Heart left ventricle (tissue), 16 donors: ENCODE measurements at regions not wholly inside any gene's neighbourhood (a gene's known extent, or its start where the extent isn't known, plus 50 kb on each side); places are given as distances from the start of the nearest gene placed in this dataset.

Experiments used
- ATAC-seq, 4 donors: fragments of 200-7000 bp; cut with Tn5 transposase; one replicate each; pipeline ENCODE4 v1.9.1; 2020 to 2022; ENCODE audit warnings: moderate library complexity in 4 of 4, mild to moderate bottlenecking in 3 of 4, moderate number of reproducible peaks in 1 of 4
- DNase-seq, 5 donors: peaks; one replicate each; pipeline ENCODE4 v3.0.0-alpha.2; 2020
- H3K27ac ChIP-seq, 12 donors: fragments of 200-600 bp; sonication (generic) in 4 of 12; one replicate each; pipeline versions ENCODE4 v1.5.0 to v1.8.0; 2016 to 2022; ENCODE audit warnings: mild to moderate bottlenecking in 2 of 12
- H3K27me3 ChIP-seq, 9 donors: fragments of 200-600 bp; sonication (generic) in 2 of 9; one replicate each; pipeline versions ENCODE4 v1.5.1 to v1.8.0; 2016 to 2022; ENCODE audit warnings: mild to moderate bottlenecking in 3 of 9
- H3K36me3 ChIP-seq, 9 donors: fragments of 200-600 bp; sonication (generic) in 2 of 9; one replicate each; pipeline versions ENCODE4 v1.5.0 to v1.8.0; 2018 to 2022; ENCODE audit warnings: mild to moderate bottlenecking in 2 of 9
- H3K4me1 ChIP-seq, 12 donors: fragments of 200-600 bp; sonication (generic) in 4 of 12; one replicate each; pipeline versions ENCODE4 v1.5.0 to v1.8.0; 2016 to 2022; ENCODE audit warnings: mild to moderate bottlenecking in 3 of 12
- H3K4me3 ChIP-seq, 12 donors: fragments of 200-600 bp; sonication (generic) in 4 of 12; one replicate each; pipeline versions ENCODE4 v1.5.0 to v1.8.0; 2017 to 2022; ENCODE audit warnings: mild to moderate bottlenecking in 9 of 12, moderate library complexity in 4 of 12
- H3K9me3 ChIP-seq, 12 donors: fragments of 200-600 bp; sonication (generic) in 4 of 12; one replicate each; pipeline versions ENCODE4 v1.5.0 to v1.8.0; 2016 to 2022; ENCODE audit warnings: mild to moderate bottlenecking in 1 of 12
- CTCF ChIP-seq, 12 donors: fragments of 200-600 bp; sonication (generic) in 4 of 12; IDR thresholded peaks; one replicate each; pipeline versions ENCODE4 v1.5.0 to v1.8.0; 2018 to 2022; ENCODE audit warnings: antibody characterized with exemption in 12 of 12, mild to moderate bottlenecking in 5 of 12
- POLR2A ChIP-seq, 2 donors: fragments of 450-650 bp; IDR thresholded peaks; one replicate each; pipeline ENCODE4 v1.6.1; 2017; ENCODE audit warnings: antibody characterized with exemption in 2 of 2, mild to moderate bottlenecking in 2 of 2, moderate library complexity in 2 of 2
- WGBS, 4 donors: extraction: QIAGEN DNeasy Blood & Tissue Kit in 2 of 4; methylation state at CpG; one replicate each; pipeline versions ENCODE4 v1.1.5 to v1.1.7; 2013 to 2018; 5-methylcytosine and 5-hydroxymethylcytosine counted together
- intact Hi-C, 10 donors: fragments of 100-400 bp; cut with DNase I; formaldehyde crosslinking; loops; one replicate each; pipeline versions ENCODE4 v1.11.1 to v1.14.2; 2022
- donor health status: ischemic (EF 13 %, LVEDD 7.1; RV severe dilation, severe dysfunction).
- donor health status: healthy with polysubstance abuse.
- donor health status: DM: no; HTN: yes; CAD: no.
- donor health status: DM: no; HTN: no; CAD: no.
- donor health status: ischemic (EF 25% LVEDD 6.9; RV normal size, moderate dysfunction).
- donor health status: ischemic (EF 25% LVEDD 5.7; RV mildly dilated, moderate dysfunction).
- donor health status: healthy.
- donor health status: DM: yes; HTN: yes; CAD: no.
- donor health status: ischemic (EF 35%, LVEDD 5.7; RV mildly dilated, moderate dysfunction).
- donor health status: nonischemic (EF 11% LVEDD 7.7; RV severe dilation, severe dysfunction).
- donor health status: DM: yes; HTN: yes; CAD: no.
- donor health status: PGD.
- donor health status: ischemic (EF 29% LVEDD 5.4; RV normal size, mild dysfunction).
- donor health status: nonischemic (EF 23%, LVEDD 6.1; RV moderate dilation, normal function).

- no peak for ATAC-seq
- Histone ChIP-seq H3K27ac (no peak overlapping the region), H3K27me3 (no peaks in the 10 kb centered on the region), H3K4me3 (no peak overlapping the region), H3K36me3 (no peaks in the 10 kb centered on the region), H3K9me3 (peaks cover 0 to 21% (median 14%) of the 10 kb centered on the region in 12 donors), H3K4me1 (no peaks in the 10 kb centered on the region)
- WGBS, 4 donors: 34 to 50% (median 42%) methylated on average over 2 to 5 of the region's 5 CpGs
- intact Hi-C loops: no loop called here
- TF ChIP-seq CTCF (IDR thresholded peaks at IDR 0.05) (no peak), POLR2A (IDR thresholded peaks at IDR 0.05) (no peak)
- no peak for DNase-seq
Observed at GRCh38 chr15:31177951-31178350, 76.4 kb upstream of the TRPM1 start.

GRCh38 chr15:31178705-31179104 is 77.2 kb upstream of the TRPM1 start:
- no peaks in the 10 kb centered on the region for H3K27me3 ChIP-seq
- 69 to 78% (median 72%) methylated on average over 5 of the region's 5 CpGs for WGBS, 4 donors
- H3K4me1 ChIP-seq: no peaks in the 10 kb centered on the region
- intact Hi-C loops: no loop called here
- H3K9me3 ChIP-seq: peaks cover 0 to 22% (median 14%) of the 10 kb centered on the region in 12 donors
- ATAC-seq: no peak
- H3K4me3 ChIP-seq: no peak overlapping the region
- DNase-seq: no peak
- H3K27ac ChIP-seq: no peak overlapping the region
- TF ChIP-seq POLR2A (IDR thresholded peaks at IDR 0.05) (no peak), CTCF (IDR thresholded peaks at IDR 0.05) (no peak)
- no peaks in the 10 kb centered on the region for H3K36me3 ChIP-seq

- Histone ChIP-seq H3K27me3 (no peaks in the 10 kb centered on the region), H3K27ac (no peak overlapping the region), H3K36me3 (no peaks in the 10 kb centered on the region), H3K4me3 (no peak overlapping the region), H3K9me3 (peaks cover 0 to 22% (median 14%) of the 10 kb centered on the region in 12 donors), H3K4me1 (no peaks in the 10 kb centered on the region)
- DNase-seq (no peak), ATAC-seq (no peak)
- intact Hi-C loops: no loop called here
- TF ChIP-seq CTCF (IDR thresholded peaks at IDR 0.05) (no peak), POLR2A (IDR thresholded peaks at IDR 0.05) (no peak)
Observed at GRCh38 chr15:31179693-31180092, 78.2 kb upstream of the TRPM1 start.

- WGBS, 4 donors: 94 to 96% (median 95%) methylated on average over 10 of the region's 10 CpGs
- DNase-seq: no peak
Observed at GRCh38 chr15:31193291-31193690, 91.8 kb upstream of the TRPM1 start.

More at GRCh38 chr15:31193291-31193690, 91.8 kb upstream of the TRPM1 start:
- Histone ChIP-seq H3K9me3 (peaks cover 0 to 25% (median 10%) of the 10 kb centered on the region in 12 donors), H3K4me3 (no peak overlapping the region), H3K36me3 (no peaks in the 10 kb centered on the region), H3K27me3 (peaks cover 0 to 1% (median 0%) of the 10 kb centered on the region in 9 donors), H3K4me1 (no peaks in the 10 kb centered on the region), H3K27ac (no peak overlapping the region)
- intact Hi-C loops: loop anchor here in 1 of 10 donors (10.0 kb wide), 2 partner anchors 48 to 528 kb away; no protein-coding TSS in a partner anchor
- no peak for ATAC-seq
- TF ChIP-seq CTCF (IDR thresholded peaks at IDR 0.05) (no peak), POLR2A (IDR thresholded peaks at IDR 0.05) (no peak)
